Upper lobe of right lung (tissue), 1 donor: ENCODE measurements at regions not wholly inside any gene's neighbourhood (a gene's known extent, or its start where the extent isn't known, plus 50 kb on each side); places are given as distances from the start of the nearest gene placed in this dataset.

Experiments
- ATAC-seq: fragments of 200-7000 bp; cut with Tn5 transposase; one replicate; pipeline ENCODE4 v1.9.1; 2020; ENCODE audit warnings: mild to moderate bottlenecking, moderate library complexity
- DNase-seq: peaks from one replicate; pipeline ENCODE4 v3.0.0-alpha.2; 2020
- H3K27ac ChIP-seq: fragments of 200-600 bp; one replicate; pipeline ENCODE4 v1.8.0; 2022
- H3K27me3 ChIP-seq: fragments of 200-600 bp; one replicate; pipeline ENCODE4 v1.8.0; 2022; ENCODE audit warnings: mild to moderate bottlenecking
- H3K36me3 ChIP-seq: fragments of 200-600 bp; one replicate; pipeline ENCODE4 v1.8.0; 2022
- H3K4me1 ChIP-seq: fragments of 200-600 bp; one replicate; pipeline ENCODE4 v1.8.0; 2022
- H3K4me3 ChIP-seq: fragments of 200-600 bp; one replicate; pipeline ENCODE4 v1.8.0; 2022; ENCODE audit warnings: mild to moderate bottlenecking
- H3K9me3 ChIP-seq: fragments of 200-600 bp; one replicate; pipeline ENCODE4 v1.8.0; 2022
- CTCF ChIP-seq: fragments of 200-600 bp; IDR thresholded peaks from one replicate; pipeline ENCODE4 v1.8.0; 2022; ENCODE audit warnings: antibody characterized with exemption
- intact Hi-C: fragments of 100-400 bp; cut with DNase I; formaldehyde crosslinking; loops from one replicate; pipeline ENCODE4 v1.11.0; 2022
- donor health status: DM: no; HTN: yes; CAD: no; lungs with severe emphysema.

GRCh38 chr18:51385270-51385669 lies 187.8 kb upstream of the MEX3C start:
- no peak for TF ChIP-seq CTCF
- intact Hi-C loops = no loop called here
- Histone ChIP-seq H3K27me3 (no peaks in the 10 kb centered on the region), H3K4me1 (no peaks in the 10 kb centered on the region), H3K9me3 (no peaks in the 10 kb centered on the region), H3K36me3 (no peaks in the 10 kb centered on the region), H3K27ac (no peak overlapping the region), H3K4me3 (no peak overlapping the region)
- DNase-seq (no peak), ATAC-seq (no peak)

DNA sequence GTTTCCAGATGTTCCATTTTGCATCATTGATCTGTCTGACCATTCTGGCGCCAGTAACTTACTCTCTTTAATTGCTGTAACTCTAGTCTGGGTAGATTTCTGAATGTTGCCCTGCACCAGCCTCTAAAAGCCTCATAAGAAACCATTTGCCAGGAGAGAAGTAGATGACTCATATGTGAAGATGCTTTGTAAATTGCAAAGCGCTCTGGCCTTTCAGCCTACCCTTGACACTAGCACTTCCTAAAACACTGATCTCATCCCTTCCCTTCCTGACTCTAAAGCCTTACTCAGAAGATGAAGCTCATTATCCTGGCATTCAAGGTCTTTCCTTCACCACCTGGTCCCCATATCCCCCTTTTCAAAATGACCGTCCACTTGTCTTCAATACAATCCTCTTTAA lies 193.2 kb upstream of the MEX3C start:
- Histone ChIP-seq H3K4me1 (no peaks in the 10 kb centered on the region), H3K36me3 (no peaks in the 10 kb centered on the region), H3K27me3 (no peaks in the 10 kb centered on the region), H3K4me3 (no peak overlapping the region), H3K9me3 (no peaks in the 10 kb centered on the region), H3K27ac (no peak overlapping the region)
- DNase-seq (no peak), ATAC-seq (no peak)
- no peak for TF ChIP-seq CTCF
- intact Hi-C loops = no loop called here

GRCh38 chr18:51391215-51391614 lies 193.7 kb upstream of the MEX3C start:
- H3K4me1 ChIP-seq = no peaks in the 10 kb centered on the region
- no peaks in the 10 kb centered on the region for H3K9me3 ChIP-seq
- no peak for ATAC-seq
- no peaks in the 10 kb centered on the region for H3K27me3 ChIP-seq
- no peak for TF ChIP-seq CTCF
- no peaks in the 10 kb centered on the region for H3K36me3 ChIP-seq
- no peak for DNase-seq
- no peak overlapping the region for H3K4me3 ChIP-seq
- H3K27ac ChIP-seq = no peak overlapping the region
- intact Hi-C loops = no loop called here

- H3K9me3 ChIP-seq = no peaks in the 10 kb centered on the region
- no peaks in the 10 kb centered on the region for H3K27me3 ChIP-seq
- DNase-seq (no peak), ATAC-seq (no peak)
- H3K4me3 ChIP-seq = no peak overlapping the region
- TF ChIP-seq CTCF = no peak
- H3K36me3 ChIP-seq = no peaks in the 10 kb centered on the region
- intact Hi-C loops = no loop called here
- H3K27ac ChIP-seq = no peak overlapping the region
- no peaks in the 10 kb centered on the region for H3K4me1 ChIP-seq
Observed at GRCh38 chr18:51391731-51392130, 194.2 kb upstream of the MEX3C start.

GRCh38 chr18:51397347-51397962 lies 200.0 kb upstream of the MEX3C start:
- intact Hi-C loops = no loop called here
- no peaks in the 10 kb centered on the region for H3K36me3 ChIP-seq
- DNase-seq = no peak
- TF ChIP-seq CTCF = no peak
- no peak overlapping the region for H3K27ac ChIP-seq
- no peak overlapping the region for H3K4me3 ChIP-seq
- no peak for ATAC-seq
- H3K9me3 ChIP-seq = no peaks in the 10 kb centered on the region
- H3K27me3 ChIP-seq = no peaks in the 10 kb centered on the region
- H3K4me1 ChIP-seq = no peaks in the 10 kb centered on the region

DNA sequence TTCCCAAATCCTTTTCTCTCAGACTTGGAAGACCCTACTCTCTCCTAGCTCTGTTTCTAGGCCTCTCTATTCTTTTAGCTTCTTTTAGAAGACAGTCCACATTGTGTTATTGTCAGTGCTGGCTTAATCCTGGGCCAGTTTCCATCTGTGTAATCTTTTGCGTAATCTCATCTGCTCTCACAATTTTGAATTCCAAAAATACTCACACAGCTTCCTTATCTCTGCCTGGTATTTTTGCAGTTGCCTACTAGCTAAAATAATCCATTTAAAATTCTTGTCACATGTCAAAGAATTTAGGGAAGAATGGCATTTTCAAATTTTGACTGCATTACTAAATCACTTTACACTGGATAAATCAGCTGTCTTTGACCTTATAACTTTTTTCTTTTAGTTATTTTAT lies 200.6 kb upstream of the MEX3C start:
- H3K4me3 ChIP-seq = no peak overlapping the region
- no peaks in the 10 kb centered on the region for H3K9me3 ChIP-seq
- no peaks in the 10 kb centered on the region for H3K27me3 ChIP-seq
- H3K36me3 ChIP-seq = no peaks in the 10 kb centered on the region
- TF ChIP-seq CTCF = no peak
- DNase-seq (no peak), ATAC-seq (no peak)
- no peaks in the 10 kb centered on the region for H3K4me1 ChIP-seq
- intact Hi-C loops = no loop called here
- H3K27ac ChIP-seq = no peak overlapping the region
